ENCODE measurements at regions not wholly inside any gene's neighbourhood (a gene's known extent, or its start where the extent isn't known, plus 50 kb on each side); places are given as distances from the start of the nearest gene placed in this dataset.

DNA sequence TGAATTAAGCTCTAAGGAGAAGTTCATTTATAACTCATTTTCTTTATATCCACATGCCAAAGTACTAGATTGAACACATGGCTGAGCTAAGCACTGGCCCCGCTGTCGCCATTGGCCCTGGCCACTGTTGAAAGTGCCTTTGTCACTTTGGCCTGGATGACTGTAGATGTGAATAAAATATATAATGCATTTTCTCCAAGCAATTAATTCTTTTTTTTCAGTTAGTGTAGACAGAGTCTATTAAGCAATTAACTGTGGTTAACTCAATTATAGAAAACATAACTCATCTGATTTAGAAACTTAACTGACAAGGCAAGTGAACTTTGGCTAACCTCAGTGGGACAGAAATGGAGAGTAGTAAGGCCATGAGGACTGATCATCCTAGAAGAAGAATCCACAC, 965.6 kb downstream of the EFNB2 start:
- TF ChIP-seq CTCF (IDR thresholded peaks at IDR 0.05; ENCODE audit: borderline replicate concordance, extremely low read depth, low read length, poor library complexity, severe bottlenecking) (no peak), EZH2 (IDR thresholded peaks at IDR 0.05; ENCODE audit: borderline replicate concordance, low read depth, low read length, severe bottlenecking) (no peak)
